SK-N-SH treated with all-trans-retinoic acid at 6 μM for 48 hours (cell line): ENCODE measurements at regions not wholly inside any gene's neighbourhood (a gene's known extent, or its start where the extent isn't known, plus 50 kb on each side); places are given as distances from the start of the nearest gene placed in this dataset.

Experiments
- ATAC-seq: fragments of 200-7000 bp; cut with Tn5 transposase; 3 replicates; pipeline ENCODE4 v1.9.1; 2020; ENCODE audit warnings: mild to moderate bottlenecking, moderate library complexity
- ARNTL ChIP-seq: fragments of 450-650 bp; formaldehyde crosslinking; IDR thresholded peaks from 2 replicates; pipeline ENCODE4 v1.5.0; 2020; ENCODE audit warnings: low read depth, mild to moderate bottlenecking, moderate library complexity, borderline replicate concordance
- CREB5 ChIP-seq: fragments of 250-450 bp; sonication (Bioruptor Pico); IDR thresholded peaks from 2 replicates; pipeline ENCODE4 v1.5.1; 2020; ENCODE audit warnings: low read depth, mild to moderate bottlenecking, moderate library complexity
- CSDC2 ChIP-seq: fragments of 250-450 bp; sonication (Bioruptor Pico); IDR thresholded peaks from 2 replicates; pipeline ENCODE4 v1.5.0; 2020; ENCODE audit warnings: mild to moderate bottlenecking, moderate library complexity
- CSRNP3 ChIP-seq: fragments of 250-450 bp; sonication (Bioruptor Pico); IDR thresholded peaks from 2 replicates; pipeline ENCODE4 v1.5.1; 2021; ENCODE audit warnings: mild to moderate bottlenecking, moderate library complexity
- ESRRG ChIP-seq: fragments of 250-450 bp; sonication (Bioruptor Pico); IDR thresholded peaks from 2 replicates; pipeline ENCODE4 v1.6.1; 2021; ENCODE audit warnings: mild to moderate bottlenecking
- GLIS3 ChIP-seq: fragments of 250-450 bp; sonication (Bioruptor Pico); IDR thresholded peaks from 2 replicates; pipeline ENCODE4 v1.5.0; 2020; ENCODE audit warnings: mild to moderate bottlenecking, moderate library complexity
- OSR1 ChIP-seq: fragments of 250-450 bp; sonication (Bioruptor Pico); IDR thresholded peaks from 2 replicates; pipeline ENCODE4 v1.8.0; 2022; ENCODE audit warnings: moderate library complexity, mild to moderate bottlenecking, inconsistent platforms
- PATZ1 ChIP-seq: fragments of 250-450 bp; sonication (Bioruptor Pico); IDR thresholded peaks from 2 replicates; pipeline ENCODE4 v1.8.0; 2020; ENCODE audit warnings: mild to moderate bottlenecking, moderate library complexity, borderline replicate concordance
- POU6F1 ChIP-seq: fragments of 250-450 bp; sonication (Bioruptor Pico); IDR thresholded peaks from 2 replicates; pipeline ENCODE4 v1.8.0; 2021; ENCODE audit warnings: low read depth, mild to moderate bottlenecking, moderate library complexity, borderline replicate concordance
- PPARA ChIP-seq: fragments of 250-450 bp; sonication (Bioruptor Pico); IDR thresholded peaks from 2 replicates; pipeline ENCODE4 v1.5.0; 2020; ENCODE audit warnings: mild to moderate bottlenecking, borderline replicate concordance
- SNAI2 ChIP-seq: fragments of 250-450 bp; sonication (Bioruptor Pico); IDR thresholded peaks from 2 replicates; pipeline ENCODE4 v1.5.0; 2020; ENCODE audit warnings: mild to moderate bottlenecking, moderate library complexity
- TCF4 ChIP-seq: fragments of 250-450 bp; sonication (Bioruptor Pico); IDR thresholded peaks from 2 replicates; pipeline ENCODE4 v1.8.0; 2021; ENCODE audit warnings: mild to moderate bottlenecking, moderate library complexity, borderline replicate concordance
- TOX ChIP-seq: fragments of 250-450 bp; sonication (Bioruptor Pico); IDR thresholded peaks from 2 replicates; pipeline ENCODE4 v1.8.0; 2021; ENCODE audit warnings: mild to moderate bottlenecking, moderate library complexity, borderline replicate concordance
- ZC3H10 ChIP-seq: fragments of 250-450 bp; sonication (Bioruptor Pico); IDR thresholded peaks from 2 replicates; pipeline ENCODE4 v1.5.1; 2021; ENCODE audit warnings: mild to moderate bottlenecking, moderate library complexity
- ZFP30 ChIP-seq: fragments of 450-650 bp; formaldehyde crosslinking; IDR thresholded peaks from 2 replicates; pipeline ENCODE4 v1.5.0; 2022; ENCODE audit warnings: mild to moderate bottlenecking, moderate library complexity
- ZNF565 ChIP-seq: fragments of 450-650 bp; formaldehyde crosslinking; conservative IDR thresholded peaks from 2 replicates; pipeline ENCODE4 v1.5.0; 2020; ENCODE audit warnings: low read depth, mild to moderate bottlenecking, moderate library complexity
- ZNF70 ChIP-seq: fragments of 450-650 bp; formaldehyde crosslinking; IDR thresholded peaks from 2 replicates; pipeline ENCODE4 v1.5.0; 2020; ENCODE audit warnings: mild to moderate bottlenecking, moderate library complexity
- ZNF8 ChIP-seq: fragments of 450-650 bp; formaldehyde crosslinking; IDR thresholded peaks from 2 replicates; pipeline ENCODE4 v1.5.0; 2020; ENCODE audit warnings: mild to moderate bottlenecking, moderate library complexity
- TF ChIP-seq, protein P1 (sequence below): fragments of 250-450 bp; sonication (Bioruptor Pico); IDR thresholded peaks from 2 replicates; pipeline ENCODE4 v1.5.0; 2020; ENCODE audit warnings: mild to moderate bottlenecking, moderate library complexity

DNA sequence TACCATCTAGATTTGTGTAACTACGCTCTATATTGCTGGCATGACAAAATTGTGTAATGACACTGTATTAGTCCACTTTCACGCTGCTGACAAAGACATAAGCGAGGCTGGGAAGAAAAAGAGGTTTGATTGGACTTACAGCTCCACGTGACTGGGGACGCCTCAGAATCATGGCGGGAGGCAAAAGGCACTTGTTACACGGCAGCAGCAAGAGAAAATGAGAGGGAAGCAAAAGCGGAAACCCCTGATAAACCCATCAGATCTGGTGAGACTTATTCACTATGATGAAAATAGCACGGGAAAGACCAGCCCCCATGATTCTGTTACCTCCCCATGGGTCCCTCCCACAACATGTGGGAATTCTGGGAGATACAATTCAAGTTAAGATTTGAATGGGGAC is 905.7 kb downstream of the DIPK2A start:
- no peak for ATAC-seq
- no peak for TF ChIP-seq POU6F1 (CRISPR knock-in tag)
- no peak for TF ChIP-seq TOX
- no peak for TF ChIP-seq PATZ1 (CRISPR knock-in tag)
- TF ChIP-seq OSR1 (CRISPR knock-in tag), result no peak
- TF ChIP-seq CSRNP3 (CRISPR knock-in tag), result no peak
- TF ChIP-seq GLIS3 (CRISPR knock-in tag), result no peak
- no peak for TF ChIP-seq ZC3H10 (CRISPR knock-in tag)

- no peak for ATAC-seq
- TF ChIP-seq ZC3H10 (CRISPR knock-in tag), result no peak
- no peak for TF ChIP-seq GLIS3 (CRISPR knock-in tag)
- no peak for TF ChIP-seq SNAI2
- TF ChIP-seq ESRRG (CRISPR knock-in tag), result no peak
- TF ChIP-seq ZNF70, result no peak
- no peak for TF ChIP-seq CSDC2 (CRISPR knock-in tag)
- no peak for TF ChIP-seq ZNF565 (CRISPR knock-in tag)
Measured at GRCh38 chr3:144879701-144880100, 908.1 kb downstream of the DIPK2A start.

DNA sequence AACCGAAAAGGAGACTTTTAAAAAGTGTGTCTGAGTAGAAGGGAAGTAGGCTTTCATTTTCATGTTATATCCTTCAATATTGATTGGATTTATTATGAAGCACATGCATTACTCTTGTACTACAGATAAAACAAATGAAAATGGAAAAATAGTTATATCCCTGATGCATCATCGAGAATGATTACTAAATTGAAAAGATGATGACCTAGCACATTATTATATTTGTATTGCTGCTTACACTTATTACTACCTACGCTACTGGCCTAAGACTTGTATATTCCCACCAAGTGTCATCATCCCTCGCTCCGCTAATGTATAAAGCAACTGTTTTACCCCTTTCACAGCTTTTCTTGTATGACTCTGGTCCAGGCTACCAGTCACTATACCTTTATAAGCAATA is 922.4 kb downstream of the DIPK2A start:
- ATAC-seq, result no peak
- TF ChIP-seq TCF4 (CRISPR knock-in tag) (no peak), ZC3H10 (CRISPR knock-in tag) (no peak), ZNF565 (CRISPR knock-in tag) (no peak), POU6F1 (CRISPR knock-in tag) (no peak), ZNF8 (no peak), GLIS3 (CRISPR knock-in tag) (no peak), SNAI2 (no peak), ZFP30 (CRISPR knock-in tag) (no peak), CSDC2 (CRISPR knock-in tag) (no peak)

- TF ChIP-seq ARNTL (CRISPR knock-in tag), result no peak
- no peak for TF ChIP-seq ZC3H10 (CRISPR knock-in tag)
- TF ChIP-seq POU6F1 (CRISPR knock-in tag), result no peak
- TF ChIP-seq ZNF565 (CRISPR knock-in tag), result no peak
- TF ChIP-seq CREB5 (CRISPR knock-in tag), result no peak
- no peak for TF ChIP-seq ZFP30 (CRISPR knock-in tag)
- TF ChIP-seq ESRRG (CRISPR knock-in tag), result no peak
- TF ChIP-seq PPARA, result no peak
- TF ChIP-seq OSR1 (CRISPR knock-in tag), result no peak
- no peak for TF ChIP-seq CSRNP3 (CRISPR knock-in tag)
- no peak for TF ChIP-seq ZNF70
- TF ChIP-seq TCF4 (CRISPR knock-in tag), result no peak
- TF ChIP-seq, protein P1, sequence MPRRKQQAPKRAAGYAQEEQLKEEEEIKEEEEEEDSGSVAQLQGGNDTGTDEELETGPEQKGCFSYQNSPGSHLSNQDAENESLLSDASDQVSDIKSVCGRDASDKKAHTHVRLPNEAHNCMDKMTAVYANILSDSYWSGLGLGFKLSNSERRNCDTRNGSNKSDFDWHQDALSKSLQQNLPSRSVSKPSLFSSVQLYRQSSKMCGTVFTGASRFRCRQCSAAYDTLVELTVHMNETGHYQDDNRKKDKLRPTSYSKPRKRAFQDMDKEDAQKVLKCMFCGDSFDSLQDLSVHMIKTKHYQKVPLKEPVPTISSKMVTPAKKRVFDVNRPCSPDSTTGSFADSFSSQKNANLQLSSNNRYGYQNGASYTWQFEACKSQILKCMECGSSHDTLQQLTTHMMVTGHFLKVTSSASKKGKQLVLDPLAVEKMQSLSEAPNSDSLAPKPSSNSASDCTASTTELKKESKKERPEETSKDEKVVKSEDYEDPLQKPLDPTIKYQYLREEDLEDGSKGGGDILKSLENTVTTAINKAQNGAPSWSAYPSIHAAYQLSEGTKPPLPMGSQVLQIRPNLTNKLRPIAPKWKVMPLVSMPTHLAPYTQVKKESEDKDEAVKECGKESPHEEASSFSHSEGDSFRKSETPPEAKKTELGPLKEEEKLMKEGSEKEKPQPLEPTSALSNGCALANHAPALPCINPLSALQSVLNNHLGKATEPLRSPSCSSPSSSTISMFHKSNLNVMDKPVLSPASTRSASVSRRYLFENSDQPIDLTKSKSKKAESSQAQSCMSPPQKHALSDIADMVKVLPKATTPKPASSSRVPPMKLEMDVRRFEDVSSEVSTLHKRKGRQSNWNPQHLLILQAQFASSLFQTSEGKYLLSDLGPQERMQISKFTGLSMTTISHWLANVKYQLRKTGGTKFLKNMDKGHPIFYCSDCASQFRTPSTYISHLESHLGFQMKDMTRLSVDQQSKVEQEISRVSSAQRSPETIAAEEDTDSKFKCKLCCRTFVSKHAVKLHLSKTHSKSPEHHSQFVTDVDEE (CRISPR knock-in tag), result no peak
Measured at GRCh38 chr3:144894576-144894975, 923.0 kb downstream of the DIPK2A start.

More at GRCh38 chr3:144894576-144894975, 923.0 kb downstream of the DIPK2A start:
- ATAC-seq, result no peak
